ENCODE measurements at regions not wholly inside any gene's neighbourhood (a gene's known extent, or its start where the extent isn't known, plus 50 kb on each side); places are given as distances from the start of the nearest gene placed in this dataset.

DNA sequence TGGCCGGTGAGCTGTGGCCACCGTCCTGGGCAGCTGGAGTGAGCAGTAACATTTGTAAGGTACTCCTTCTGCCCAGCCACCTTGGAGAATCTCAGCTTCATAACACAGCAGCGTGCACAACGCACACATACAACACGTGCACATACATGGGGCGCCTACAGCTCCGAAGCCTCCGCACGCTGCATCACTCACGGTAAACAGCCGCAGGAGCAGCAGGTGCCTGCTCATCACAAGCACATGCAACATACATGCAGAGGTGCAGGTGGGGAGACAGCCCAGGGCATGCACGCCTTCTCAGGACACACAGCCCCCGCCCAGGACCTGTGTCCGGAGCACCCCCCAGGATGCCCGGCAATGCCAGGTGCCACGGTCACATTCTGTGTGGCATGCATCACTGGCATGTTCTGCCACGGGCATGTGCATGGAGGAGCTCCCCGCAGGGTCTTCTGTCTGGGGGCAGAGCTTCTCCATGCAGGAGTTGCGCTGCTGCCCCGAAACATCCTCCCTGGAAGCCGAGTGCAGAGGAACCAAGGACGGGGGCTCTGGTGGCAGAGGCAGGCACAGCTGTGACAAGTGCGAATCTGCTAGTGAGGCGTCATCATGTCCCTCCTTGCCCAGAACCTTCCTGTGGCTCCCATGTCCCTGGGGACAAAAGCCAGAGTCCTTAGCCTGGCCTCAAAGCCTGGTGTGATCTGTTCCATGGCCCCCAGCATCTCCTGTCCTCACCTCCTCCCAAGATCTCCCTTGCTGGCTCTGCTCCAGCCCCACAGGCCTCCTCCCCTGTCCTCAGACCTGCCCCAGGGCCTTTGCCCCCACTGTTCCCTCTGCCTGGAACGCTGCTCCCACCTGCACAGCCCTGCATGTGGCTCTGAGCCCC lies 184.0 kb upstream of the GSE1 start:
- Histone ChIP-seq H3K36me3 (no peaks in the 10 kb centered on the region), H3K27ac (no peak overlapping the region), H3K27me3 (no peaks in the 10 kb centered on the region), H3K9me3 (no peaks in the 10 kb centered on the region), H3K4me3 (no peak overlapping the region), H3K4me1 (peaks cover 0 to 5% (median 1%) of the 10 kb centered on the region in 4 donors)
- intact Hi-C loops (cut with DNase I; ENCODE audit: low total_unique reads) (loop anchor here (10.0 kb wide), 1 partner anchor 186 kb away; the partner anchor contains the start of gene GSE1), in situ Hi-C loops (cut with MboI; ENCODE audit: low pct_ligation_motif_present in 1 of 4, low pct_unique_long_range_greater_than_20kb in 1 of 4, low sequenced_read_pairs in 3 of 4) (loop anchor here in 3 of 4 donors (10.0 to 25.0 kb wide), 2 partner anchors 183 to 196 kb away; partner anchors contain the start of gene GSE1 (in 2 of the 3))
- WGBS, 2 donors (ENCODE audit: low coverage in 1 of 2): 89% methylated on average over 24 of the region's 25 CpGs; no CpG with 5 or more reads in 1 of the 2 donors
- TF ChIP-seq, protein P1, sequence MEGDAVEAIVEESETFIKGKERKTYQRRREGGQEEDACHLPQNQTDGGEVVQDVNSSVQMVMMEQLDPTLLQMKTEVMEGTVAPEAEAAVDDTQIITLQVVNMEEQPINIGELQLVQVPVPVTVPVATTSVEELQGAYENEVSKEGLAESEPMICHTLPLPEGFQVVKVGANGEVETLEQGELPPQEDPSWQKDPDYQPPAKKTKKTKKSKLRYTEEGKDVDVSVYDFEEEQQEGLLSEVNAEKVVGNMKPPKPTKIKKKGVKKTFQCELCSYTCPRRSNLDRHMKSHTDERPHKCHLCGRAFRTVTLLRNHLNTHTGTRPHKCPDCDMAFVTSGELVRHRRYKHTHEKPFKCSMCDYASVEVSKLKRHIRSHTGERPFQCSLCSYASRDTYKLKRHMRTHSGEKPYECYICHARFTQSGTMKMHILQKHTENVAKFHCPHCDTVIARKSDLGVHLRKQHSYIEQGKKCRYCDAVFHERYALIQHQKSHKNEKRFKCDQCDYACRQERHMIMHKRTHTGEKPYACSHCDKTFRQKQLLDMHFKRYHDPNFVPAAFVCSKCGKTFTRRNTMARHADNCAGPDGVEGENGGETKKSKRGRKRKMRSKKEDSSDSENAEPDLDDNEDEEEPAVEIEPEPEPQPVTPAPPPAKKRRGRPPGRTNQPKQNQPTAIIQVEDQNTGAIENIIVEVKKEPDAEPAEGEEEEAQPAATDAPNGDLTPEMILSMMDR (IDR thresholded peaks at IDR 0.05): no peak
- no peak for TF ChIP-seq POLR2AphosphoS5 (IDR thresholded peaks at IDR 0.05)
- TF ChIP-seq EP300 (IDR thresholded peaks at IDR 0.05; ENCODE audit: low read depth): no peak
- no peak for TF ChIP-seq POLR2A (IDR thresholded peaks at IDR 0.05)
- no peak for DNase-seq

DNA sequence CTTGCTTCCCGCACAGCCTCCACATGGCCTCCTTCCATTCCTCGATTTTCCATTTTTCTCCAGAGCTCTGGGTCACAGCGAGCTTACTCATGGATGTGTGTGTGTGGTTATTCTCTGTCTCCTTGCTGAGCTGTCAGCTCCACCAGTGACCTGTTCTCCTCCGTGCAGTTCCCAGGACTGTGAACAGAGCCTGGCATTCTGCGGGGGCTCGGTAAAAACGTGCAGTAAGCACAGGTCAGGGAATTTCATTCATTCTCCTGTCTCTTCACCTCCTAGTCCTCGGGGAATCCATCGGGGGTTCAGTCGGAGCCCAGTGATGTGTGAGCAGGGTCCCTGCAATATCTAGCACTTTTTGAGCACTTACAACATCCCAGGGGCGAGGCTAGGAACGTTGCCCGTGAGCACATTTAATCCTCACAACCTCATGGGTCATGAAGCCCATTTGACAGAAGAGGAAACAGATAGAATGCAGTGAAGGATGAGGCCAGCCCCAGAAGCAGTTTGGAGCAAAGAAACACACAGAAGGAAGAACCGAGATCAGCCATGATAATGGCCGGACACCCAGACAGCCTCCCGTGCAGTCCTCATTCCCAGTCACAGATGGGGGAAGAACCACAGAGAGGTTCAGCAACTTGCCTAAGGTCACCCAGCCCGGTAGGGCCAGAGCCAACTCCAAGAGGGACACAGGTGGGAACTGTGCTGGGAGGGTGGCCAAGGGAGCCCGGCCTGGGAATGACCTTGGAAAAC lies 183.2 kb upstream of the GSE1 start:
- Histone ChIP-seq H3K27ac (no peak overlapping the region), H3K4me1 (no peaks in the 10 kb centered on the region), H3K27me3 (no peaks in the 10 kb centered on the region), H3K9me3 (no peaks in the 10 kb centered on the region), H3K4me3 (no peak overlapping the region), H3K36me3 (no peaks in the 10 kb centered on the region)
- no peak for DNase-seq
- WGBS, 2 donors (ENCODE audit: low coverage in 1 of 2): 78 to 94% methylated on average over 5 to 18 of the region's 18 CpGs
- intact Hi-C loops (cut with DNase I; ENCODE audit: low total_unique reads) (loop anchor here (10.0 kb wide), 1 partner anchor 185 kb away; the partner anchor contains the start of gene GSE1), in situ Hi-C loops (cut with MboI; ENCODE audit: low pct_ligation_motif_present in 1 of 4, low pct_unique_long_range_greater_than_20kb in 1 of 4, low sequenced_read_pairs in 3 of 4) (loop anchor here in 3 of 4 donors (10.0 to 25.0 kb wide), 3 partner anchors 65 to 195 kb away; partner anchors contain the start of gene GSE1 (in 2 of the 3))
- TF ChIP-seq POLR2AphosphoS5 (IDR thresholded peaks at IDR 0.05) (no peak), POLR2A (IDR thresholded peaks at IDR 0.05) (no peak), EP300 (IDR thresholded peaks at IDR 0.05; ENCODE audit: low read depth) (no peak)
- TF ChIP-seq, protein P1 (IDR thresholded peaks at IDR 0.05): no peak

DNA sequence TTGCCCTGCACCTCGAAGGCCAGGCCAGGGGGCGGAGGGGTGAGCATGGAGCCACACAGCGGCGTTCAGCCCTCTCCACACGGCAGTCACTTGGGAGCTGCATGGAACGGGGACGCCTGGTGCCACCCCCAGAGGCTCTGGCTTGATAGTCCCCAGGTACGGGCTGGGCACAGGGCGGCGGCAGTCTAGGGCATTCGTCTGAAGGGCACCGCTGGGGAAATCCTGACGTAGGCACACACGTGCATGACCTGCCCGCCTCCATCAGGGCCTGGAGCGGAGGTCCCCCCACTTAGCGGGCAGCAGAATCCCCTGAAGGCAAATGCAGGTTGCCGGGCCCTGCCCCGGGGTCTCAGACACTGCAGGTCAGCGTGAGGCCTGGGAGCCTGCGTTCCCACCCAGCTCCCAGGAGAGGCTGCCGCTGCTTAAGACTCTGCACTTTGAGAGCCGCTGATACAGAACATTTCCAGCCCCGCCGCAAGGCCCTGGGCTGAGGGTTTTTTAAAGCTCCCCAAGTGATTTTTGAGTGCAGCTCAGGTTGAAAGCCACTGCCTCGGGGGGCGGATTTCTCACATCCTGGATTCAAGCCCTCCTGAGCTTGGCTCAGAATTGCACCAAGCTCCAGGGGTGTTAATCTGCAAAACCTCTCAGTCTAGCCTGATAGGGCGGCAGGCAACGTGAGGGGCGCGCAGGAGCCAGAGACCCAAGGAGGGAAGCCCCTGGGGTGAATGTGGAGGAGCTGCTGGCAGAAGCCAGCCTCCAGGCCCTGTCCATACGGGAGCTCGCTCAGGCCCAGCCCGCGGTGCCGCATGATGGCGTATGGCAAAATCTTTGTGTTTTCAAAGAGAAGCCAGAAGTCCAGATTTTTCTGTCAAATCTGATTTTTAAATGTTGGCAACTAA lies 182.3 kb upstream of the GSE1 start:
- intact Hi-C loops (cut with DNase I; ENCODE audit: low total_unique reads) (no loop called here), in situ Hi-C loops (cut with MboI; ENCODE audit: low pct_ligation_motif_present in 1 of 4, low pct_unique_long_range_greater_than_20kb in 1 of 4, low sequenced_read_pairs in 3 of 4) (loop anchor here in 2 of 4 donors (10.0 to 25.0 kb wide), 2 partner anchors 64 to 182 kb away; partner anchors contain the start of gene GSE1 (in 2 of the 2))
- WGBS, 2 donors (ENCODE audit: low coverage in 1 of 2): 85% methylated on average over 37 of the region's 37 CpGs; no CpG with 5 or more reads in 1 of the 2 donors
- TF ChIP-seq EP300 (IDR thresholded peaks at IDR 0.05; ENCODE audit: low read depth) (no peak), POLR2A (IDR thresholded peaks at IDR 0.05) (no peak), POLR2AphosphoS5 (IDR thresholded peaks at IDR 0.05) (no peak)
- TF ChIP-seq, protein P1 (IDR thresholded peaks at IDR 0.05): no peak
- no peak overlapping the region for H3K4me3 ChIP-seq
- peaks cover under 1 to 3% (median 2%) of the 10 kb centered on the region in 4 donors for H3K4me1 ChIP-seq
- H3K9me3 ChIP-seq: no peaks in the 10 kb centered on the region
- no peak overlapping the region for H3K27ac ChIP-seq
- DNase-seq: peak; percentile 7
- H3K27me3 ChIP-seq: no peaks in the 10 kb centered on the region
- H3K36me3 ChIP-seq: no peaks in the 10 kb centered on the region
